ENCODE measurements at regions not wholly inside any gene's neighbourhood (a gene's known extent, or its start where the extent isn't known, plus 50 kb on each side); places are given as distances from the start of the nearest gene placed in this dataset.

GRCh38 chr12:58633479-58633878 lies 286.8 kb downstream of the LRIG3 start:
- TF ChIP-seq, protein P1, sequence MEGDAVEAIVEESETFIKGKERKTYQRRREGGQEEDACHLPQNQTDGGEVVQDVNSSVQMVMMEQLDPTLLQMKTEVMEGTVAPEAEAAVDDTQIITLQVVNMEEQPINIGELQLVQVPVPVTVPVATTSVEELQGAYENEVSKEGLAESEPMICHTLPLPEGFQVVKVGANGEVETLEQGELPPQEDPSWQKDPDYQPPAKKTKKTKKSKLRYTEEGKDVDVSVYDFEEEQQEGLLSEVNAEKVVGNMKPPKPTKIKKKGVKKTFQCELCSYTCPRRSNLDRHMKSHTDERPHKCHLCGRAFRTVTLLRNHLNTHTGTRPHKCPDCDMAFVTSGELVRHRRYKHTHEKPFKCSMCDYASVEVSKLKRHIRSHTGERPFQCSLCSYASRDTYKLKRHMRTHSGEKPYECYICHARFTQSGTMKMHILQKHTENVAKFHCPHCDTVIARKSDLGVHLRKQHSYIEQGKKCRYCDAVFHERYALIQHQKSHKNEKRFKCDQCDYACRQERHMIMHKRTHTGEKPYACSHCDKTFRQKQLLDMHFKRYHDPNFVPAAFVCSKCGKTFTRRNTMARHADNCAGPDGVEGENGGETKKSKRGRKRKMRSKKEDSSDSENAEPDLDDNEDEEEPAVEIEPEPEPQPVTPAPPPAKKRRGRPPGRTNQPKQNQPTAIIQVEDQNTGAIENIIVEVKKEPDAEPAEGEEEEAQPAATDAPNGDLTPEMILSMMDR (IDR thresholded peaks at IDR 0.05; ENCODE audit: low read depth, low read length) = no peak
- DNase-seq (ENCODE audit: low read depth in 2 of 2) = peak; percentile 11 to 20
- H3K4me3 ChIP-seq (replicated peaks in 1 of 2; ENCODE audit: low read depth in 2 of 2, low read length in 2 of 2) = no peak overlapping the region

DNA sequence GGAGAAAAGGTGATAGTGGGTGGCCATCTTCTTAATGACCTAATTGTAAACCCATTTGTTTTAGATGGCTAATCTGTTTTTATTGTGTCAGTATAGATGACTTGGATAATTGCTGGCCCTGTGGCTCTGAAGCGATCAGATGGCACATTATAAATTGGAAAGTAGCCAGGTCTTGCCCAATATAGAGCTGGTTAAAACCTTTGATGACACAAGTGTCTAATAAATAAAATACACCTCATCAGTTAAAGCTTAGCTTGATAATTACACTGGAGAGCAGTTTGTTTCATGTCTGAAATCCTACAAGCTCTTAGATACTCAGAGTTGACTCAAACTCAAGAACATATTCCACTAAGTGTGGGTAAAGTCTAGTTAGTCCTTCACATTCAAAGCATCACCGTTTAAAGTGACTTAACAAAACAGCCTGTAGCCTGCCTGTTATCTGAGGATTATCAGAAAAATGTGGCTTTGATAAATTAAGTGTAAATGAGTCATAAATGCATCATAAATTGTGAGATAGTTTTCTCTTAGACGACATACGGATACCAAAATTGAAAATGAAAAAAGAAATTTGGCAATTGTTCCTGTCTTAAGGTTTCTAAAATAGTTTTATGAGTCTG lies 280.9 kb downstream of the LRIG3 start:
- DNase-seq (ENCODE audit: low read depth in 2 of 2) = peak; percentile 5 to 34
- H3K4me3 ChIP-seq (replicated peaks in 1 of 2; ENCODE audit: low read depth in 2 of 2, low read length in 2 of 2) = no peak overlapping the region
- TF ChIP-seq, protein P1 (IDR thresholded peaks at IDR 0.05; ENCODE audit: low read depth, low read length) = no peak

GRCh38 chr12:58640314-58640713 lies 280.0 kb downstream of the LRIG3 start:
- TF ChIP-seq, protein P1 (IDR thresholded peaks at IDR 0.05; ENCODE audit: low read depth, low read length) = no peak
- no peak for DNase-seq (ENCODE audit: low read depth in 2 of 2)
- H3K4me3 ChIP-seq (replicated peaks in 1 of 2; ENCODE audit: low read depth in 2 of 2, low read length in 2 of 2) = no peak overlapping the region

DNA sequence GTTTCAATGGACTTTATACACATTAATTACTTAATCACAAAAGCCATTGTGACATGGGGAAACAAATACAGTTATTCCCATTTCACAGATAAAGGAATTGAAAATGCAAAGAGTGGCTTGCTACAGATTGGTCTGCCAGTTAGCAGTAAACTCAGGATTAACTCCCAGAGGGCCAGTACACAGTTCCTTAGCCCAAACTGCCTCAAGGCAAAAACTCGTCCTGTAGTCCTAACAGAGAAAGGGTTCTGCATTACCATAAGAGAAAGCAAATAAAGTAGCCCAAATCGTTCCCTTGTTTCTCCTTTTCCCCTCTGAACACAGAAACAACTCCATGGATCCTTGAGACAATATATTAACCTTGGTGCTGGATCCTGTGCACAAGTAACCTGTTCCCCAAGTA lies 274.4 kb downstream of the LRIG3 start:
- DNase-seq (ENCODE audit: low read depth in 2 of 2) = no peak
- H3K4me3 ChIP-seq (replicated peaks in 1 of 2; ENCODE audit: low read depth in 2 of 2, low read length in 2 of 2) = no peak overlapping the region
- TF ChIP-seq, protein P1 (IDR thresholded peaks at IDR 0.05; ENCODE audit: low read depth, low read length) = no peak

DNA sequence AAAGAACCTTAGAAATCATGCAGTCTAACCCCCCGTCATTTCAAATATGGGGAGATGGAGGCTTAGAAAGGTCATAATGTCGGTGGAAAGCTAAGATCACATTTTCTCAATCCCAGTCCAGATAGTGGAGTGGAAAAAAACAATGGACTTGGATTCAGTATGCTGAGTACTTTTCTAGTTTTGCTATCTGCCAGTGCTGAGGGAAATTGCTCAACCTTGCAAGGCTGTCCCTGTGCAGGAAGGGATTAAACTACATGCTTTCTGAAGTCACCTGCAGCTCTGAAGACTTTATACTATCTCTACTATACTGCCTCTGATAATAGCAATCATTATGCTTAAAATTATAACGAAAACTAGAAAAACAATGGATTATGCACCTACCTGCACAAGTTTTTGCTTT lies 272.8 kb downstream of the LRIG3 start:
- TF ChIP-seq, protein P1 (IDR thresholded peaks at IDR 0.05; ENCODE audit: low read depth, low read length) = no peak
- no peak overlapping the region for H3K4me3 ChIP-seq (replicated peaks in 1 of 2; ENCODE audit: low read depth in 2 of 2, low read length in 2 of 2)
- peak in 1 of 2 donors; percentile 13 for DNase-seq (ENCODE audit: low read depth in 2 of 2)

- H3K4me3 ChIP-seq (replicated peaks in 1 of 2; ENCODE audit: low read depth in 2 of 2, low read length in 2 of 2) = no peak overlapping the region
- DNase-seq (ENCODE audit: low read depth in 2 of 2) = no peak
- TF ChIP-seq, protein P1 (IDR thresholded peaks at IDR 0.05; ENCODE audit: low read depth, low read length) = no peak
Observed at GRCh38 chr12:58648176-58648575, 272.1 kb downstream of the LRIG3 start.

GRCh38 chr12:58651850-58652249 lies 268.5 kb downstream of the LRIG3 start:
- no peak for DNase-seq (ENCODE audit: low read depth in 2 of 2)
- no peak overlapping the region for H3K4me3 ChIP-seq (replicated peaks in 1 of 2; ENCODE audit: low read depth in 2 of 2, low read length in 2 of 2)
- TF ChIP-seq, protein P1 (IDR thresholded peaks at IDR 0.05; ENCODE audit: low read depth, low read length) = no peak

Measured in cardiac fibroblast (primary cell).